ENCODE measurements at regions not wholly inside any gene's neighbourhood (a gene's known extent, or its start where the extent isn't known, plus 50 kb on each side); places are given as distances from the start of the nearest gene placed in this dataset.
"Not testable (repeated sequence)": the region's sequence is repeated elsewhere in the genome, so short reads cannot be mapped to it uniquely, and the experiment has no call there.

DNA sequence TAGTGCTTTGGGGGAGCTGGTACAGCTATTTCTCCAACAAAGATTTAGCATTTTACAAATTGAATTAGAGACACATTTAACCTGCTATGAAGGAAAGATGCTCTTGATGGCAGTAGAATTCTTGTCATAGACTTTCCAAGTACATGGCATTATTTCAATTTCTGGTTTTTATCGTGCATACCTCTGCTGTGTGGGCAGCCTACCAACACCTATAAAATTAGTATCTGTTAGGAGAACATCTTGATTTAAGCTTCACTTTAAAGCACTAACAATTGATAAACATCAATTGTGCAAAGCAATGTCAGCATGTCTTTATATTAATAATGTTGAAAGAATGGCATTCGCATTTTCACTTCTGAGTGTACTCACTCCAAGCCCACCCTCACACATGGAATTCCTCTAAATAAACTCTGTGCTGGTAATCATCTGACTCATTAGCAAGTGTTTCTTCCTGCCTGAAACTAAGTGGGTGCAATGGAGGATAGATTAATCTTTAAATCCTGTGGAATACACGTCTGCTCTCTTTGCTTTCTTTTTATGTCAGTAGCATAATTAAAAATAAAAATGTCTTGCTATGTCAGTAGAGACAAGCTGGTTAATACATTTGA is 279.8 kb upstream of the MAGEB18 start:
- DNase-seq: no peak
- ATAC-seq: no peak
- Mint-ChIP-seq H3K4me1 (no peaks in the 10 kb centered on the region), H3K9me3 (peaks cover 0 to 22% of the 10 kb centered on the region in 2 donors), H3K27me3 (no peaks in the 10 kb centered on the region), H3K4me3 (no peak overlapping the region), H3K27ac (no peak overlapping the region)

DNA sequence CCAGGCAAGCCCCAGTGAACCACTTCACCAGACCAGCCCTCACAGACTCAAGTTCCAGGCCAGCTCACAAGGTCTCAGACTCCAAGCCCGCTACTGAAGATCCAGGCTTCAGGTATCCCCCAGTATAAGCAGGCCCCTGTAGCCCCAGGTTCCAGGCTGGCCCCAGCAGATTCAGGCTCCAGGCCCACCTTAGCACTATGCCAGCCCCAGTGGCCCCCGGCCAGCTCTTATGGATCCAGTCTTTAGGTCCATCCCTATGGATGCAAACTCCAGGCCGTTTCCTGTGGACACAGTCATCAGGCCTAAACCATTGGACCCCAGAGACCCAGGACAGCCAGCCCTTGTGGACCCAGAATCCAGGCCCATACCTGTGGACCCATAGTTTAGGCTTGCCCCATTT is 277.8 kb upstream of the MAGEB18 start:
- Mint-ChIP-seq H3K4me1 (no peaks in the 10 kb centered on the region), H3K27ac (no peak overlapping the region), H3K4me3 (no peak overlapping the region), H3K27me3 (no peaks in the 10 kb centered on the region), H3K9me3 (peaks cover 0 to 22% of the 10 kb centered on the region in 2 donors)
- no peak for DNase-seq
- ATAC-seq: no peak

DNA sequence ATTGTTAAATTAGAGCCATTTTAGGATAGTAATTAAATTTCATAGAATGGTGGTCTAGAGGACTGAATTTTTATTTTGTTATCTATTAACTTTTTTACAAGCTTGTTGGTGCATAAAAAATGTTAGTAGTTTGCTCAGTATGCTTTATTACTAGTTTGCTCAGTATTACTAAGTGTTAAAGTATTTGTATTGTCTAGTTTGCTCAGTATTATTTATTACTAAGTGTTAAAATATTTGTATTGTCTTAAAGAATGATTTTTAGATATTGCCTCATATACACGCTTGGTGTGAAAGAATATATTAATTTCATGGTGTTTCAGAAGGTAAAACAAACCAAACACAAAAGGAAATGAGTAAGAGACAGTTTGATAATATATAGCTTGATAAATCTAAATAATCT is 268.4 kb upstream of the MAGEB18 start:
- H3K4me1 Mint-ChIP-seq: no peaks in the 10 kb centered on the region
- ATAC-seq (no peak), DNase-seq (no peak)
- H3K27ac Mint-ChIP-seq: no peak overlapping the region
- H3K4me3 Mint-ChIP-seq: no peak overlapping the region
- peaks cover 0 to 12% of the 10 kb centered on the region in 2 donors for H3K9me3 Mint-ChIP-seq
- no peaks in the 10 kb centered on the region for H3K27me3 Mint-ChIP-seq

DNA sequence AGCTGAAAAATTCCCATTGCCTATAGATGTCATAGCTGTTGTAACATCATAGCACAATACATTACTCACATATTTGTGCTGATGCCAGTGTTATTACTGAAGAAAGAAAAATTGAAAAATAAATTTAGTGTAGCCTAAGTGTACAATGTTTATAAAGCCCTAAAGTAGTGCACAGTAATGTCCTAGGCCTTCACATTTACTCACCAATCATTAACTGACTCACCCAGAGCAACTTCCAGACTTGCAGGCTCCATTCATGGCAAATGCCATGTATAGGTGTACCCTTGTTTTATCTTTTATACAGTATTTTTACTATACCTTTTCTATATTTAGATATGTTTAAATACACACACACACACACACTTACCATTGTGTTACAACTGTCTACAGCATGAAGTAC is 265.4 kb upstream of the MAGEB18 start:
- Mint-ChIP-seq H3K4me1 (no peaks in the 10 kb centered on the region), H3K27me3 (no peaks in the 10 kb centered on the region), H3K4me3 (no peak overlapping the region), H3K9me3 (peaks cover 0 to 5% of the 10 kb centered on the region in 2 donors), H3K27ac (no peak overlapping the region)
- no peak for ATAC-seq
- DNase-seq: no peak

DNA sequence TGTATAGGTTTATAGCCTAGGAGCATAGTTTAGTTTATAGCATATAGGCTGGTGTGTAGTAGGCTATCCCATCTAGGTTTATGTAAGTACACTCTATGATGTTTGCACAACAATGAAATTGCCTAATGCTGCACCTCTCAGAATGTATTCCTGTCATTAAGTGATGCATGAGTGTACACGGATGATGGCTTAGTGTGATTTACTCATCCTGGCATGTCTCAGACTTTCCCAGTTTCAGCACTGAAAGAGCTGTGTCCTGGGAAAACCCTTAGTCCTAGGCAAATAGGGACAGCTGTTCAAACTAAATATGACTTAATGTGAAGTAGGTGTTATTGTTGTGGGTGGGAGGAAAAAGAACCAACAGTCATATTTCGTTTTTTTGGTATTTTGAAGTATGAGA is 264.9 kb upstream of the MAGEB18 start:
- Mint-ChIP-seq H3K27ac (no peak overlapping the region), H3K4me3 (no peak overlapping the region), H3K9me3 (peaks cover 0 to 5% of the 10 kb centered on the region in 2 donors), H3K4me1 (no peaks in the 10 kb centered on the region), H3K27me3 (no peaks in the 10 kb centered on the region)
- DNase-seq (no peak), ATAC-seq (no peak)

DNA sequence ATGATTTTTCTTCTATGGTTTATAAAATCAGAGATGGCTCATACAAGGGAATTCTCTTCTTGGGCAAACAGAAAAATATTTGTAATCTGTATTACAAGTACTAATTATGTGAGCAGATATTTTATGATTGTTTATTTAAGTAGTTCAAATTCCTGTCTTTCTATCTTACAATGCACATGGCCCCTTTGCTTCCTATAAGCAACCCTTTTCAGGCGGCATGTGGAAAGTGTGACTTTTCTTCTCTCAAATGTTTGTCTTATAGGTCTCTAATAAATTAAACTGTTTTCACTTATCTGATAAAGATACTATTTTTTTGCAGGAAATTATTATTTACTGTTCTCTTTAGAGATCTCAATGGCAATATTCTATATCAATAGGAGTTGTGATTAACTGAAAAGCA is 259.3 kb upstream of the MAGEB18 start:
- H3K27me3 Mint-ChIP-seq: no peaks in the 10 kb centered on the region
- no peak for ATAC-seq
- no peak overlapping the region for H3K27ac Mint-ChIP-seq
- no peak for DNase-seq
- no peaks in the 10 kb centered on the region for H3K9me3 Mint-ChIP-seq
- H3K4me1 Mint-ChIP-seq: no peaks in the 10 kb centered on the region
- no peak overlapping the region for H3K4me3 Mint-ChIP-seq

DNA sequence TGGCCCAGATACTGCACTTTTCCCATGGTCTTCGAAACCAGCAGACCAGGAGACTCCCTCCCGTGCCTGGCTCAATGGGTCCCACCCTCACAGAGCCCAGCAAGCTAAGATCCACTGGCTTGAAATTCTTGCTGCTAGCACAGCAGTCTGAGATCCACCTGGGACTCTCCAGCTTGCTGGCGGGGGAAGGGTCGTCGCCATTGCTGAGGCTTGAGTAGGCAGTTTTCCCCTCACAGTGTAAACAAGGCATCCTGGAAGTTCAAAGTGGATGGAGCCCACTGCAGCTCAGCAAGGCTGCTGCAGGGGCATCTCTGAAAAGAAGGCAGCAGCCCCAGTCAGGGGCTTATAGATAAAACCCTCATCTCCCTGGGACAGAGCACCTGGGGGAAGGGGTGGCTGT is 255.6 kb upstream of the MAGEB18 start:
- not testable (repeated sequence) for ATAC-seq, H3K4me1 Mint-ChIP-seq, H3K9me3 Mint-ChIP-seq, DNase-seq, H3K4me3 Mint-ChIP-seq, H3K27ac Mint-ChIP-seq, H3K27me3 Mint-ChIP-seq

DNA sequence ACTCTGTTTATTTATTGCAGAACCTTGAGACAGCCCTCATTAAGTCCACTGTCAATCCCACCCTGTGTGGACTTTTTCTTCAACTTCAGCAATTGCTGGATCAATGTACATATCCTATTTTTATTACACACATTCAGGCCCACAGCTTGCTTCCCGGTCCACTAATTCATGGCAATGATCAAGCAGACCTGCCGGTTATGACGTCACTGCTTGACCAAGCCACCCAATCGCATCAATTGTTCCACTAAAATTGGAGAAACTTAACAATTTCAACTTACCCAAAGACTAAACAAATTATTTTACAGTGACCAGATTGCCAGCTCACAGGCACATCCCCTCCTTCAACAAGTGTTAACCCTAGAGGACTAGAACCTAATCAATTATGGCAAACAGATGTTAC is 240.4 kb upstream of the MAGEB18 start:
- H3K4me1 Mint-ChIP-seq: no peaks in the 10 kb centered on the region
- H3K9me3 Mint-ChIP-seq: peaks cover 0 to 19% of the 10 kb centered on the region in 2 donors
- no peaks in the 10 kb centered on the region for H3K27me3 Mint-ChIP-seq
- H3K27ac Mint-ChIP-seq: no peak overlapping the region
- ATAC-seq (no peak), DNase-seq (no peak)
- no peak overlapping the region for H3K4me3 Mint-ChIP-seq

DNA sequence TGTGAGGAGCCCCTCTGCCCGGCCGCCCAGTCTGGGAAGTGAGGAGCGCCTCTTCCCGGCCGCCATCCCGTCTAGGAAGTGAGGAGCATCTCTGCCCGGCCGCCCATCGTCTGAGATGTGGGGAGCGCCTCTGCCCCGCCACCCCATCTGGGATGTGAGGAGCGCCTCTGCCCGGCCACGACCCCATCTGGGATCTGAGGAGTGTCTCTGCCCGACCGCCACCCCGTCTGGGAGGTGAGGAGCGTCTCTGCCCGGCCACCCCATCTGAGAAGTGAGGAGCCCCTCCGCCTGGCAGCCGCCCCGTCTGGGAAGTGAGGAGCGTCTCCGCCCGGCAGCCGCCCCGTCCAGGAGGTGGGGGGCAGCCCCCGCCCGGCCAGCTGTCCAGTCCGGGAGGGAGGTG is 232.4 kb upstream of the MAGEB18 start:
- DNase-seq, H3K27me3 Mint-ChIP-seq, H3K4me3 Mint-ChIP-seq, H3K9me3 Mint-ChIP-seq, ATAC-seq, H3K4me1 Mint-ChIP-seq, H3K27ac Mint-ChIP-seq: not testable (repeated sequence)

DNA sequence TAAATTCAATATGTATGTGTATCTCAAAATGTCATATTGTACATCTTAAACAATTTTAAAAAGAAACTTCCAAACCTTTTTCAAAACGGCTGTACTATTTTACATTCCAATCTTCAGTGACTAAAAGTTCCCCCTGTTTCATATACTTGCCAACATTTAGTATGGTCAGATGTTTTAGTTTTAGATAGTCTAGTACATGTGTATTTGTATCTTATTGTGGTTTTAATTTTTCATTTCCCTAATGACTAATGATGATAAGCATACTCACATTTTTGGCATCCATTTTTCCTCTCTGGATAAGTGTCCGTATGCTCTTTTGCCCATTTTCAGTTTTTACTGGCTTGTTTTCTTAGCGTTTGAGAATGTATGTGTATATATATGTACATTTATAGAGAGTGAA is 212.2 kb upstream of the MAGEB18 start:
- Mint-ChIP-seq H3K27me3 (no peaks in the 10 kb centered on the region), H3K4me3 (no peak overlapping the region), H3K4me1 (no peaks in the 10 kb centered on the region), H3K9me3 (no peaks in the 10 kb centered on the region), H3K27ac (no peak overlapping the region)
- no peak for DNase-seq
- ATAC-seq: no peak

DNA sequence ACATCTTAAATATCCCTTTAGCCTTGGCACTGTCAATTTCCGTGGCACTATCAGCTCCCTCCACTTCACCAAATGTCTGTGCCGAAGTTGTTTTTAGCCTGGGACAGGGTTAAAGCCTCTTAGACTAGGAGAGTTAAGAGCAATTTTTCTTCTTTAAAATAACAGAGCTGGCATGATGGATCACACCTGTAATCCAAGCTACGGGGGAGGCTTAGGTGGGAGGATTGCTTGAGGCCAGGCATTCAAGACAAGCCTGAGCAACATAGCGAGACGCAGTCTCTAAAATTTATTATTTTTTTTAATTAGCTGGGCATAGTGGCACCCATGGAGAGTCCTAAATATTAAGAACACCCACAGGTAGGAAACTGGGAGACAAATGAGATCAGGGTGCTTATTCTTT is 209.8 kb upstream of the MAGEB18 start:
- ATAC-seq (no peak), DNase-seq (no peak)
- no peaks in the 10 kb centered on the region for H3K27me3 Mint-ChIP-seq
- no peak overlapping the region for H3K27ac Mint-ChIP-seq
- H3K4me3 Mint-ChIP-seq: no peak overlapping the region
- H3K9me3 Mint-ChIP-seq: no peaks in the 10 kb centered on the region
- no peaks in the 10 kb centered on the region for H3K4me1 Mint-ChIP-seq

DNA sequence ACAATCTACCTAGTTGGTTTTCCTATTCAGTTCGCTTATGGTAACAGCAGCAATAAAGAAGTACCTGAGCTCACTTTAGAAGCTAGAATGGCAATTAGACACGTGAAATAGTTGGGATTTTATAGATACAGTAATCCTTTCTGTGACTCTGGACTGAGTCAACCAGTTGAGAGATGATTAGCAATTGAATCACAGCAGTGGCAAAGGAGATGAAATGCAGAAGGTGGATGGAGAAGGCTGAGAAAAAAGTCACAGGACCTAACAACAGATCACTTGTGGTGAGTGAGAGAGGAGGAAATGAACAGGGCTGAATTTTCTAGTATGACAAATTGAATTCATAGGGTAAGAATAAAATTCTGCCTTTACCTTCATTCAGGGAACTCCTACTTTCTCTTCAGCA is 197.1 kb upstream of the MAGEB18 start:
- DNase-seq (no peak), ATAC-seq (no peak)
- Mint-ChIP-seq H3K27me3 (no peaks in the 10 kb centered on the region), H3K27ac (no peak overlapping the region), H3K9me3 (peaks cover 7 to 10% of the 10 kb centered on the region in 2 donors), H3K4me3 (no peak overlapping the region), H3K4me1 (no peaks in the 10 kb centered on the region)

DNA sequence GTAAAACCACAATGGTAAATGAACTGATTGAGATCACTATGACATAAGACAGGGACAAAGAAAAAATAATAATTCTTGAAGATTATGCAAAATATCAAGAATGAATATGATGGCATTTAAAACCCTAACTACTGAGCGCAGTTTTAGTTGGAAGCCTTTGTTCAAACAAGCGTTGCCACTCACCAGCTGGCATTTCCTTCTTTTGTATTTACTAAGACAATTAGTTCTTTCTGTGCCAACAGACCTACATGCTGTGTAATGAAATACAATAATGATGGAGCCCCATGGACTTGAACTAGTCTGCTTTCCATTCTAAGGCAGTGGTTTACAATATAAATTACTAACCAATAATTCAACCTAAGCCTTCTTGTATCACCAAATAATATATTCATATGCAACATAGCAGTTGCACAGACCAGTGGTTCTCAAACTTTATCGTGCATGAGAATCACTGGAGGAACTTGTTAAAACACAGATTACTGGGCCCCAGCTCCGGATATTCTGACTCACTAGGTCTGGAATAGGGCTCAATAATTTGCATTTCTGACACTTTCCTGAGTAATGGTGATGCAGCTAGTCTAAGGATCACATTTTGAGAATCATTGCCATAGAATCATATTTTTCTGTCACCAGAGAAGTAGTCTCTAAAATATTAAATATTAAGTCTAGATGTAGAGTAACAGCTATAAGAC is 196.4 kb upstream of the MAGEB18 start:
- H3K4me1 Mint-ChIP-seq: no peaks in the 10 kb centered on the region

DNA sequence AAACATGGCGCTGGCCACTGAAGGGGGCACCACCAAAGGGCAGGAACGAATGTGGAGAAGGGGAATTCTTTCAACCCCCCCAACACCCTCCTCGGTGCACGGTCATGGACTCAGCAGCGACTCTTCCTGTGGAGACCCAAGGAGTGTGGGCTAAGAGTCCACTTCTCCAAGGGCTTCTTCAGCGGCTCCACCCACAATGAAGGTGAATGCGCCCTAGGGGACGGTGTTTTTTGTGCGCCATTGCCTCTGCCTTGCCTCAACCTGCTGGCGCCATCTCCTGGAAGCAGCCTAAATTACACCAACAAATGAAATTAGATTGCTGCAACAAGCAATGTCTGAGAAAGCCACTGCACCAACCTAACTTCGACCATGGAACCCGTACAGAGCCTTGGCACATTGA is 169.2 kb upstream of the MAGEB18 start:
- no peak for DNase-seq
- Mint-ChIP-seq H3K9me3 (no peaks in the 10 kb centered on the region), H3K27ac (no peak overlapping the region), H3K27me3 (no peaks in the 10 kb centered on the region), H3K4me1 (no peaks in the 10 kb centered on the region), H3K4me3 (no peak overlapping the region)
- no peak for ATAC-seq

More for the DNA sequence above, 196.4 kb upstream of the MAGEB18 start:
- no peaks in the 10 kb centered on the region for H3K27me3 Mint-ChIP-seq
- DNase-seq (no peak), ATAC-seq (no peak)
- H3K27ac Mint-ChIP-seq: no peak overlapping the region
- no peak overlapping the region for H3K4me3 Mint-ChIP-seq
- H3K9me3 Mint-ChIP-seq: peaks cover 7 to 10% of the 10 kb centered on the region in 2 donors

DNA sequence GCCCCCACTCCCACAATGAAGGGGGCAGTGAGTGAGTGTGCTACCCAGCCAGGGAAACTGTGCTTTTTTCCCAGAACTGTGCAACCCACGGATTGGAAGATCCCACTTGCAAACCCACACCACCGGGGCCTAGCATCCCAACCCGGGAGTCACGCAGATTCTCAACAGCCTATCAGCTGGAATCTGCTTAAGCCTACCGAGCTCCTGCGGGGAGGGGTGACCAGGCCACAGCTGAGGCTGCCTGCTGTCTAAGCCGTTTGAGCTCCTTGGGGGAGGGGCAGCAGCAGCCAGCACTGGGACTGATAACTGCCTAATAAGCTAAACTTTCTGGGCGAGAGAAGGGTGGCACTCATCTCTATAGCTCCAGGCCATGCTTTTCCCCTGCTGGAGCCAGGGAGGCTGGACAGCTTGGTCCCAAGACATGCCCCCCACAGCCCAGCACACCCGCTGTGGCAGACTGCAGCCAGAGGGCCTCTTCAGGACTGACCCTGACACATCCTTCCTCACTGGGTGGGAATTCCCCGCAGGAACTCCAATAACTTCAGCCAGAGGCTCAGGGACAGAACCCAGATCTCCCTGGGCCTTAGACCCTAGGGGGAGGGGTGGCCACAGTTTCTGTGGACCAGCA is 161.3 kb upstream of the MAGEB18 start:
- no peak for ATAC-seq
- H3K9me3 Mint-ChIP-seq: peaks cover 0 to 23% of the 10 kb centered on the region in 2 donors

DNA sequence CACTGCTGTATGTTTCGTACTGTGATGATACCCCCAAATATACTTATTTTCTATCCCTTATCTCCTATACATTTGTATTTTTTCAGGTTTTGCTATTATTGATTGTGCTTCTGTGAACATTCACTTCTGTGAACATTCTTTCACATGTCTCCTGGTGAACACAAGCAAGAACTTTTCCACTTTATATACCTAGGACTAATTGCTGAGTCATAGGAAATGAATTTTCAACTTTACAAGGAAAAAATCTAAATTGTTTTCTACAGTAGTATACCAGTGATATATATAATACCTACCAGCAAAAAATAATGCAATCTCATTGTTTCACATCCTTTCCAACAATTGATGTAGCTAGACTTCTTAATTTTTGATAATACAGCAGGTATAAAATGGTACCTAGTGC is 139.5 kb upstream of the MAGEB18 start:
- H3K4me3 Mint-ChIP-seq: no peak overlapping the region
- H3K9me3 Mint-ChIP-seq: no peaks in the 10 kb centered on the region
- H3K4me1 Mint-ChIP-seq: no peaks in the 10 kb centered on the region
- H3K27me3 Mint-ChIP-seq: no peaks in the 10 kb centered on the region
- no peak for DNase-seq
- ATAC-seq: no peak
- H3K27ac Mint-ChIP-seq: no peak overlapping the region

More for the DNA sequence above, 161.3 kb upstream of the MAGEB18 start:
- no peak overlapping the region for H3K27ac Mint-ChIP-seq
- no peak for DNase-seq
- H3K4me1 Mint-ChIP-seq: no peaks in the 10 kb centered on the region
- H3K27me3 Mint-ChIP-seq: no peaks in the 10 kb centered on the region
- H3K4me3 Mint-ChIP-seq: no peak overlapping the region

All from stimulated activated naive CD8-positive, alpha-beta T cell treated with anti-CD3 and anti-CD28 coated beads, Interleukin-15, amount 100 ng/mL, for 72 hours (primary cell).